ENCODE measurements at regions not wholly inside any gene's neighbourhood (a gene's known extent, or its start where the extent isn't known, plus 50 kb on each side); places are given as distances from the start of the nearest gene placed in this dataset.

DNA sequence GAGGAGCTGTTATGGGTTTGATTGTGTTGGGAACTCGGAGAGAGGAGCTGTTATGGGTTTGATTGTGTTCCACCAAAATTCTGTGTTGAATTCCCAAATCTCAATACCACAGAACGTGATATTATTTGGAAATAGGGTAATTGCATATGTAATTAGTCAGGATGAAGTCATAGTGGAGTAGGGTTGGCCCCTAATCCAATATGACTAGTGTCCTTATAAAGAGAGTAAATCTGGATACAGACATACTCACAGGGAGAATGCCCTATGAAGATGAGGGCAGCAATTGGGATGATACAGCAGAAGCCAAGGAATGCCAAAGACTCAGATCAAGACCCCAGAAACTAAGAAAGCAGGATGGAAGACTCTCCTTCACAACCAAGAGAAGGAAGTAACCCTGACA is 1023.2 kb upstream of the ZEB2 start:
- DNase-seq (ENCODE audit: low spot score): no peak
- Mint-ChIP-seq H3K27ac (ENCODE audit: unreplicated experiment) (no peak overlapping the region), H3K4me1 (ENCODE audit: low read depth) (peaks cover 3% of the 10 kb centered on the region), H3K27me3 (ENCODE audit: low read depth) (no peaks in the 10 kb centered on the region), H3K36me3 (ENCODE audit: low read depth) (no peaks in the 10 kb centered on the region), H3K9me3 (ENCODE audit: low read depth) (peaks cover 8% of the 10 kb centered on the region), H3K4me3 (ENCODE audit: unreplicated experiment) (no peak overlapping the region)
- TF ChIP-seq, protein P1, sequence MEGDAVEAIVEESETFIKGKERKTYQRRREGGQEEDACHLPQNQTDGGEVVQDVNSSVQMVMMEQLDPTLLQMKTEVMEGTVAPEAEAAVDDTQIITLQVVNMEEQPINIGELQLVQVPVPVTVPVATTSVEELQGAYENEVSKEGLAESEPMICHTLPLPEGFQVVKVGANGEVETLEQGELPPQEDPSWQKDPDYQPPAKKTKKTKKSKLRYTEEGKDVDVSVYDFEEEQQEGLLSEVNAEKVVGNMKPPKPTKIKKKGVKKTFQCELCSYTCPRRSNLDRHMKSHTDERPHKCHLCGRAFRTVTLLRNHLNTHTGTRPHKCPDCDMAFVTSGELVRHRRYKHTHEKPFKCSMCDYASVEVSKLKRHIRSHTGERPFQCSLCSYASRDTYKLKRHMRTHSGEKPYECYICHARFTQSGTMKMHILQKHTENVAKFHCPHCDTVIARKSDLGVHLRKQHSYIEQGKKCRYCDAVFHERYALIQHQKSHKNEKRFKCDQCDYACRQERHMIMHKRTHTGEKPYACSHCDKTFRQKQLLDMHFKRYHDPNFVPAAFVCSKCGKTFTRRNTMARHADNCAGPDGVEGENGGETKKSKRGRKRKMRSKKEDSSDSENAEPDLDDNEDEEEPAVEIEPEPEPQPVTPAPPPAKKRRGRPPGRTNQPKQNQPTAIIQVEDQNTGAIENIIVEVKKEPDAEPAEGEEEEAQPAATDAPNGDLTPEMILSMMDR (IDR thresholded peaks at IDR 0.05): no peak

DNA sequence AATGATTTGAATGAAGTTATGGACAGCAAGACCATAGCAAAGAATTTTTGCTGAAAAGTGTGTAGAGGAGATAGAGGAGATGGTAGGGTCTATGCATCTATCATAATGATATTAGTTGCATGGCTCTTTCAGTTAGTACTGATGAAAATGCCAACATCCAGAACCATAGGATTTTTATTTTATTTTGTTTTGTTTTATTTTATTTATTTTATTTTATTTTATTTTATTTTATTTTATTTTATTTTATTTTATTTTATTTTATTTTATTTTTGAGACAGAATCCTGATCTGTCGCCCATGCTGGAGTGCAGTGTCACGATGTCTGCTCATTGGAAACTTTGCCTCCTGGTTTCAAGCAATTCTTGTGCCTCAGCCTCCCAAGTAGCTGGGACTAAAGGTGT is 1021.1 kb upstream of the ZEB2 start:
- Mint-ChIP-seq H3K4me1 (ENCODE audit: low read depth) (peaks cover 16% of the 10 kb centered on the region), H3K4me3 (ENCODE audit: unreplicated experiment) (no peak overlapping the region), H3K27ac (ENCODE audit: unreplicated experiment) (no peak overlapping the region), H3K27me3 (ENCODE audit: low read depth) (no peaks in the 10 kb centered on the region), H3K9me3 (ENCODE audit: low read depth) (peaks cover 12% of the 10 kb centered on the region), H3K36me3 (ENCODE audit: low read depth) (no peaks in the 10 kb centered on the region)
- no peak for DNase-seq (ENCODE audit: low spot score)
- TF ChIP-seq, protein P1 (IDR thresholded peaks at IDR 0.05): no peak

DNA sequence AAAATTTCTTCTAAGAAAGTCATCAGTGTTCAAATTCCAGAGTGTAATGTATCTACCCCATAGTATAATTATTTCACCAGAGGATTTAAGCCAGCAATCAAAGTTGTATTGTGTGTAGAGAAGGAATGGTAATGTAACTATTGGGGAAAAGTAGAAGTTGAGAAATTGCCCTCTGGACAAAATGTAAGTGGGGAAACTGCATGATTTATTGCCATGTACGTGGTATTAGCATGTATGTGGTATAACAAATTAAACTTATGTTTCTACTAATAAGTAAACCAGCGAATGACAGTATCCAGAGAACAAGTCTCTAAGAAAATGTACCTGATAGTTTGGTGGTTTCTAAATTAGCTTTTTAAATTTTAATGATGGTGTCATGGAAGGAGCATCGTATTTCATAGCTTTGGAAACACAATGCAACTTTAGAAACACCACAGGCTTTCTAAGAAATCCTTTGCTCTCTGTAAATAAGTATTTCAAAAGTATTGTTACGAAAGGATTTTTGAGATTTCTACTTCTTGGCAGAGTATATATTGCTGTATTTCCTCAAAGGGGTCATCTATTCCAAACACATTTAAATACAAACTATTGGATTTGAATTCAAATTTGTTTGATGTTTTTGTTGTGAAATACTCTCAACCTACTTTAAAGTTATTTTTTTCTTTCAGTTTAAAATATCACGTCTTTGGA is 1018.9 kb upstream of the ZEB2 start:
- Mint-ChIP-seq H3K4me1 (ENCODE audit: low read depth) (peaks cover 16% of the 10 kb centered on the region), H3K27me3 (ENCODE audit: low read depth) (peaks cover 1% of the 10 kb centered on the region), H3K4me3 (ENCODE audit: unreplicated experiment) (no peak overlapping the region), H3K9me3 (ENCODE audit: low read depth) (peaks cover 12% of the 10 kb centered on the region), H3K36me3 (ENCODE audit: low read depth) (no peaks in the 10 kb centered on the region), H3K27ac (ENCODE audit: unreplicated experiment) (no peak overlapping the region)
- no peak for DNase-seq (ENCODE audit: low spot score)
- TF ChIP-seq, protein P1 (IDR thresholded peaks at IDR 0.05): no peak

DNA sequence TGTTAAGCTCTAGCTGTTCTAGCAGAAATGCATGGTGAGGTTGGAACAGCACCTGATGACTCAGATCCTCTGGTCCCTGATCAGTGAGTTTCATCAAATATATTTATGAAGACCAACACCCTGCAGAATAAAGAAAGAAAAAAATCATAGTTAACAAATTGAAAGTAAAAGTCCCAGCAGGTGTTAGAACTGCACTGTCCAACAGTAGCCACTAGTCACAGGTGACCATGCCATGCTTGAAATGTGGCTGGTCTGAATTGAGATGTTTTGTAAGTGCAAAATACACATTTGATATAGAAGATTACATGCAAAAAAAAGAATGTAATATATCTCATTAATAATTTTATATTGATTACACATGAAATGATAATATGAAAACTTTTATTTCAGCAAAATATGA is 1010.7 kb upstream of the ZEB2 start:
- Mint-ChIP-seq H3K4me1 (ENCODE audit: low read depth) (no peaks in the 10 kb centered on the region), H3K36me3 (ENCODE audit: low read depth) (no peaks in the 10 kb centered on the region), H3K27ac (ENCODE audit: unreplicated experiment) (no peak overlapping the region), H3K27me3 (ENCODE audit: low read depth) (peaks cover under 1% of the 10 kb centered on the region), H3K9me3 (ENCODE audit: low read depth) (peaks cover 2% of the 10 kb centered on the region), H3K4me3 (ENCODE audit: unreplicated experiment) (no peak overlapping the region)
- TF ChIP-seq, protein P1 (IDR thresholded peaks at IDR 0.05): no peak
- DNase-seq (ENCODE audit: low spot score): no peak

DNA sequence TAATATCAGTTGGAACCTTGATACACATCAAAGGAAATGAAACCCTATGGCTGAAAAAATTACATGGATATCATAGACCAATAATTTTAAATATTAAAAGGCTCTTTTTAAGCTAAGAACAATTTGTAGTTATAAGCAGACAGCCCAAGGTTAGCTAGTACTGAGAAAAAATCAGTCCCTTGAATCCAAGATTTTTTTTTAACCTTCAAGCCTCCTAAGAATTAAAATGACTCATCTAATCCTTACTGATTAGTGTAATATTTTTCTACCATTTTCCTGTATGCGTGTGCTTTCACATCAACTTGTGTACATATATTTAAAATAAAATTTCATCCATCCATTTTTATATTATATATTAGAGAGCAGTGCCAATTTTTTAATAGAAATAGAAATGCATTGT is 1004.9 kb upstream of the ZEB2 start:
- Mint-ChIP-seq H3K27ac (ENCODE audit: unreplicated experiment) (no peak overlapping the region), H3K4me3 (ENCODE audit: unreplicated experiment) (no peak overlapping the region), H3K27me3 (ENCODE audit: low read depth) (no peaks in the 10 kb centered on the region), H3K36me3 (ENCODE audit: low read depth) (peaks cover 10% of the 10 kb centered on the region), H3K9me3 (ENCODE audit: low read depth) (peaks cover 18% of the 10 kb centered on the region), H3K4me1 (ENCODE audit: low read depth) (no peaks in the 10 kb centered on the region)
- DNase-seq (ENCODE audit: low spot score): no peak
- TF ChIP-seq, protein P1 (IDR thresholded peaks at IDR 0.05): no peak
